HG03571 (cell line): ENCODE measurements at regions not wholly inside any gene's neighbourhood (a gene's known extent, or its start where the extent isn't known, plus 50 kb on each side); places are given as distances from the start of the nearest gene placed in this dataset.
"Not testable (repeated sequence)": the region's sequence is repeated elsewhere in the genome, so short reads cannot be mapped to it uniquely, and the experiment has no call there.

Experiments
- ATAC-seq: cut with Tn5 transposase; IDR thresholded peaks from one replicate; pipeline ENCODE4 v1.9.1; 2021; ENCODE audit not compliant: unreplicated experiment

- ATAC-seq, result no peak
Observed at GRCh38 chr14:82872494-82872893, 1338.8 kb upstream of the SEL1L start.

GRCh38 chr14:82878951-82879350 lies 1345.3 kb upstream of the SEL1L start:
- no peak for ATAC-seq

GRCh38 chr14:82879949-82880535 lies 1346.4 kb upstream of the SEL1L start:
- ATAC-seq, result no peak

GRCh38 chr14:82886670-82887069 lies 1353.0 kb upstream of the SEL1L start:
- no peak for ATAC-seq

GRCh38 chr14:82889701-82890100 lies 1356.0 kb upstream of the SEL1L start:
- no peak for ATAC-seq

GRCh38 chr14:82896476-82896875 lies 1362.8 kb upstream of the SEL1L start:
- no peak for ATAC-seq

GRCh38 chr14:82897469-82898308 lies 1364.0 kb upstream of the SEL1L start:
- ATAC-seq, result no peak

- no peak for ATAC-seq
Observed at GRCh38 chr14:82905762-82906161, 1372.1 kb upstream of the SEL1L start.

- ATAC-seq, result no peak
Observed at GRCh38 chr14:82911930-82912329, 1378.3 kb upstream of the SEL1L start.

- no peak for ATAC-seq
Observed at GRCh38 chr14:82913396-82913795, 1379.7 kb upstream of the SEL1L start.

GRCh38 chr14:82915381-82915780 lies 1381.7 kb upstream of the SEL1L start:
- ATAC-seq, result no peak

GRCh38 chr14:82935691-82936090 lies 1402.0 kb upstream of the SEL1L start:
- no peak for ATAC-seq

GRCh38 chr14:82951171-82951570 lies 1417.5 kb upstream of the SEL1L start:
- ATAC-seq, result no peak

- ATAC-seq, result no peak
Observed at GRCh38 chr14:82963756-82964155, 1430.1 kb upstream of the SEL1L start.

- ATAC-seq, result no peak
Observed at GRCh38 chr14:82987502-82988124, 1454.0 kb upstream of the SEL1L start.

GRCh38 chr14:82994547-82994946 lies 1460.9 kb upstream of the SEL1L start:
- not testable (repeated sequence) for ATAC-seq

GRCh38 chr14:82999802-83000201 lies 1466.1 kb upstream of the SEL1L start:
- no peak for ATAC-seq

GRCh38 chr14:83004456-83005006 lies 1470.9 kb upstream of the SEL1L start:
- no peak for ATAC-seq

GRCh38 chr14:83006121-83006670 lies 1472.5 kb upstream of the SEL1L start:
- ATAC-seq, result no peak

GRCh38 chr14:83007052-83007451 lies 1473.4 kb upstream of the SEL1L start:
- not testable (repeated sequence) for ATAC-seq

GRCh38 chr14:83007641-83008225 lies 1474.1 kb upstream of the SEL1L start:
- ATAC-seq, result no peak
